GM23248 (cell line): ENCODE measurements at regions not wholly inside any gene's neighbourhood (a gene's known extent, or its start where the extent isn't known, plus 50 kb on each side); places are given as distances from the start of the nearest gene placed in this dataset.

ENCODE experiments used
- EZH2 ChIP-seq: fragments of 200-600 bp; sonication (generic); IDR thresholded peaks from 2 replicates; pipeline ENCODE4 v1.6.1; 2018; ENCODE audit warnings: antibody characterized with exemption, mild to moderate bottlenecking; ENCODE audit not compliant: insufficient read depth, poor library complexity, severe bottlenecking
- EZH2phosphoT487 ChIP-seq: fragments of 200-600 bp; sonication (generic); IDR thresholded peaks from 2 replicates; pipeline ENCODE4 v1.6.1; 2018; ENCODE audit warnings: antibody characterized with exemption, moderate library complexity, mild to moderate bottlenecking, low read depth; ENCODE audit not compliant: insufficient read depth

- TF ChIP-seq EZH2 (no peak), EZH2phosphoT487 (no peak)
Measured at GRCh38 chr17:6204203-6204722, 134.1 kb downstream of the WSCD1 start.
